ENCODE measurements at regions not wholly inside any gene's neighbourhood (a gene's known extent, or its start where the extent isn't known, plus 50 kb on each side); places are given as distances from the start of the nearest gene placed in this dataset.

DNA sequence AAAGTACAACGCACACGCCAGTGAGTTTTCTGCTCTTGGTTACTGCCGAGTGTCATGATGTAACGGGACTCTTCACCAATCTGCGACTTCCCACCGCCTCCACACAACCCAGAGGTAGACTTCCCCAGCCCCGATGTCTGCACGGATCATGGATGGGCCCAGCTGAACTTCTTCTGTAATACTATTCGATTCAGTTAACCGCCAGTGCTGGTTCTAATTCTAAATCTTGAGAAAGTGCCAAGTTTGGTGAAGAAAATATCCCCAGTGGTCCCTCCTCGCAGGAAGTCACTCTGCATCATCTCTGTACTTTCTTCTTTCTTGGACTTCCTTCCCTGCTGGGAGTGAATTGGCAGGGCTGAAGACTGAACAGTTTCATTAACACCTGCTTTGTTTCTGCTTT is 77.6 kb upstream of the SLC35F4 start:
- no peak for DNase-seq

DNA sequence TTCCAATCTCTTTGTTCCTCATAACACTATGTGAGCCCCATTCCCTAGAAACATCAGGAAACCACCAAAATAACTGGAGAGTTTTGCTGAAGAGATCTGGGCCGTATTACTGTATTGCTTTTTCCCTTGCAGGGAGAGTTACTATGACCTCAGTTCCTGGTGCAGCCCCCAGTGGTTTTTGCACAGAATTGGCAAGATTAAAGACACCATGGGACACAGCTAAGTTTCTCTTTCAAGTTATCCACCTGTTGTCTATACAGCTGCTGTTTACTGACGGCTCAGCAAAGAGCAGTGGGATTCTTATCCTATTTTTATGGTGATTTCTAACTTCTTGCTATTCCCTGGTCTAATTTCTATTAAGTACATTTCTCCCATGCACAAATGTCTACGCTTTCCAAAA is 77.1 kb upstream of the SLC35F4 start:
- no peak for DNase-seq

- DNase-seq = no peak
These were observed 73.2 kb upstream of the SLC35F4 start for GRCh38 chr14:57939084-57939483.

DNA sequence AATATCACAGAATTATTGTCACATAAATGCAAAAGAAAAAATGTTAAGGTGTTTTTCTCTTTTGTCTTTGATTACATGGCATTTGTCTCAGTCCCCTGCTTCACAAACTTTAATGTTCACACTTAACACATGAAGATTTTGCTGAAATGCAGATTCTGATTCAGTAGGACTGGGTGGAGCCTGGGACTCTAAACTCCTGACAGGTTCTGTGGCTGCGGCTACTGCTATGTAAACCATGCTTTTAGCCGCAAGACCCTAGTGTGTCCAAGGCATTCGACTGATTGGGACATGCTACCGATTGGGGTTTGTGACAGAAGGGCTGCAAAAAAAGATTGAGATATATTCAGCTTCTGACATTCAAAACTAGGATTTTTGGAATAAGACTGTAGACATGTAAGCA is 72.6 kb upstream of the SLC35F4 start:
- no peak for DNase-seq

GRCh38 chr14:57937676-57938075 is 71.8 kb upstream of the SLC35F4 start:
- no peak for DNase-seq

- no peak for DNase-seq
These were observed 67.5 kb upstream of the SLC35F4 start for GRCh38 chr14:57933349-57933748.

- DNase-seq = no peak
These were observed 64.5 kb upstream of the SLC35F4 start for GRCh38 chr14:57930241-57930975.

- peak in 1 of 4 experiments; percentile 2 for DNase-seq
These were observed 62.8 kb upstream of the SLC35F4 start for GRCh38 chr14:57928732-57929131.

- no peak for DNase-seq
These were observed 55.5 kb upstream of the SLC35F4 start for GRCh38 chr14:57921377-57921776.

GRCh38 chr14:57918791-57919190 is 52.9 kb upstream of the SLC35F4 start:
- no peak for DNase-seq

Measured in suppressor macrophage (primary cell).